ENCODE measurements at regions not wholly inside any gene's neighbourhood (a gene's known extent, or its start where the extent isn't known, plus 50 kb on each side); places are given as distances from the start of the nearest gene placed in this dataset.
"Not testable (repeated sequence)": the region's sequence is repeated elsewhere in the genome, so short reads cannot be mapped to it uniquely, and the experiment has no call there.

DNA sequence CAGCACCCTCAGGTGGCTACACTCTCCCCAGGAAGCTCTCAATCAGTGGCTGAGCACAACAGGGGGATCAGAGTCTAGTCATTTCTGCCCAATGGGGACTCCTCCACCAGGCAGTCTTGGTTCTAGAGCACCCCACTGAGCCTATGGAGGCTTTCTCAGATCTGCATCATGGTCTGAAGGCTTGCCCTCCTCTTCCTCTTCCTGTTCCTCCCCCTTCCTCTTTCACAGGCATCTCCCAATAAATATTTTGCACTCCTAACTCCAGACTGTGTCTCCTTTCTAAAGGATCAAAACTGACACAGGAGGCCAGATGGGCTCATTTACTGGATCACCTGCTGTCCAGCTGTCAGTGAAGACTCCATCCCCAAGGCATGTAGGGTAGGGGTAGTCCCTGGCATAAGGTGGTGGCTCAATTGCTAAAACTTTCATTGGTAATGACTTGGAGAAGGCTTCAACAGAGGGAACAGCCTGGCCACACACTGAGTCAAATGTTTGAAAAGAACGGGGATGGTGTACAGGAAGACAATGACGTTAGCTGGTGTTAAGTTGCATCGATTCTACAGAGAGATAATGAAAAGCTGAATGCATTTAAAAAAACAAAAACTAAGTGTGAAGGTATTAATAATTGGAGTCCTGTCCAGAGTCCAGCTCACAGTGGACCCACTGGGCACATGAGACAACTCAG, 84.2 kb upstream of the SLC2A1 start:
- DNase-seq (ENCODE audit: low spot score) = no peak

- no peak for DNase-seq (ENCODE audit: low spot score)
Observed at GRCh38 chr1:43042127-43042526, 83.5 kb upstream of the SLC2A1 start.

DNA sequence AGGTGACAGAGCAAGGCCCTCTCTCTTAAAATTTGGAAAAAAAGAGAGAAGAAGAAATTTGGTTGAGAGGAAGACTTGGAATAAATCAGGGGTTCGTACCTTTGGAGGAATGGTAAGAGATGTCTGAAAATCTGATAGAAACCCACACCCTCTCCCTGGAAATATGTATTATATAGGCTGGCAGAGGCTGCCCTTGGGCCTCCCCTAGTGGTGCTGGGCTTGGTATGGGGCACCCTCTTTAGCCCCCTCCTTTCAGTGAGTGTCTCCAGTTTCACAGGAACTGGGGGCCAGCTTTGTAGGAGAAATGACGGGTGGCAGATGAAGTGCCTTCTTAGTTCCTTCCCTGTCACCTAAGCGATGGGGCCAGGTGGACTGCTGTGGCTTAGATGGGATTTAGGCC, 82.9 kb upstream of the SLC2A1 start:
- DNase-seq (ENCODE audit: low spot score) = no peak

DNA sequence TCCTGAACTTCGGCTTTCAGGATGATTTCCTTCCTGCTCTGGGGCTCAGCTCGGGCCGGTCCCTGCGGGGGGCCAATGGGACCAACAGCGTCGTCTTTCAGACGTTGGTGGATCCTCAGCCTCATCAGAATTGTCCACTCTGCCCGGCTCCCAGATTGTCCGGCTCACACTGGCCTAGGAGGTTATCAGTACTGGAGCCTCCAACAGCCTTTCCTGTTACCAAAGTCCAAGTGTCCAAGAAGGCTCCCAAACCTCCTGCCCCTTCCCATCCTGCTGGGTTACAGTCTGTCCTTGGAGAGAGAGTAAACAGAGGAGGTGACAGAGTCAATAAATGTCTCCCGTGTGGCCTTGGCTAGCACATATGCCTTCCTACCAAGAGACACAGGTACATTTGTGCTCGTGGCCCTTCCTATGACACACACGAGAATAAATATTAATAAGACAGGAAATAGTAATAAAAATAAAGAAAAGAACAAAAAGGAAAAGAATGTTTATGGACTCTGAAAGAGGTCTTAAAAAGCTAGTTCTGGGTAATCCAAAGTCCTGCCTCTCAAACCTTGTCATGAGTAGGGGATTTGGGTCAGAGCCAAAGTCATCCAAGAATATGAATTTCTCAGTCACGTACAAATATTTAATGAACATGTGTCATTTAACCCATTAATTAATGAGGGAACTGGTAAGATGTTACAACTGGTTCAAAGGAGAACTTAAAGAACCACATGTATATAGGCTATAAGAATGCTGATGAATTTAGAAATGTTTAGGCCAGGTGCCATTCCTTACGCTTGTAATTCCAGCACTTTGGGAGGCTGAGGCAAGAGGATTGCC, 80.8 kb upstream of the SLC2A1 start:
- no peak for DNase-seq (ENCODE audit: low spot score)

- no peak for DNase-seq (ENCODE audit: low spot score)
Observed at GRCh38 chr1:43038232-43038935, 79.7 kb upstream of the SLC2A1 start.

DNA sequence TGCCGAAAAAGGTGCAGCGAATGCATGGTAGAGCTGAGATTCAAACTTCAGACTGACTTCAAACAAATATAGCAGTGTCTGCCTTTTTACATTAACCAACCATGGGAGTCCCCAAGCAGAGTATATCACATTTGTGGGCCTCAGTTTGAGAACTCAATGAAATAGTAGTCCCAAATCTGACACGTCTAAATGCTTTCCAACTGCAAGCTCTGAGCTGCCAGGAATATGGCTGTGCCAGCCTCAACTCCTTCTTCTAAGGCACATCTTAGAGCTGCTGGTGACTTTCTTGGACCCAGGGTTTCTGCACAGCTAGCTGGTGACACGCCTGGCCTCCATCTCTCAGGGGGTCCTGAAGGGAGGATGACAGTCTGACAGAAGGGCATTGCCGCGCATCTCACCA, 78.8 kb upstream of the SLC2A1 start:
- DNase-seq (ENCODE audit: low spot score) = no peak

DNA sequence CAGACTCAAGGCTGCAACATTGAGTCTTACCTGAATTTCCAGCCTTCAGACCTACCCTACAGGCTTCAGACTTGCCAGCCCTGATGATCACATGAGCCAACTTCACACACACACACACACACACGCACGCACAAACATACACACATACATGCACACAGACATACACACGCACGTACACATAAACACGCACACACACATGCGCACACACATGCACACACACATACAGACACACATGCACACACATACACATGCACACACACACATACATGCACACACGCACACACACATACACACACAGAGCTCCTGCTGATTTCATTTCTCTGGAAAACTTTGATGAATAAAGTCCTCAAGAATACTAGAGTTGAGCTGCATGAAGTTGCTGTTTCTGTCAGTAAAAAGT, 78.3 kb upstream of the SLC2A1 start:
- DNase-seq (ENCODE audit: low spot score) = no peak

GRCh38 chr1:43035821-43036741, 77.4 kb upstream of the SLC2A1 start:
- no peak for DNase-seq (ENCODE audit: low spot score)

GRCh38 chr1:43034778-43035177, 76.1 kb upstream of the SLC2A1 start:
- DNase-seq (ENCODE audit: low spot score) = no peak

DNA sequence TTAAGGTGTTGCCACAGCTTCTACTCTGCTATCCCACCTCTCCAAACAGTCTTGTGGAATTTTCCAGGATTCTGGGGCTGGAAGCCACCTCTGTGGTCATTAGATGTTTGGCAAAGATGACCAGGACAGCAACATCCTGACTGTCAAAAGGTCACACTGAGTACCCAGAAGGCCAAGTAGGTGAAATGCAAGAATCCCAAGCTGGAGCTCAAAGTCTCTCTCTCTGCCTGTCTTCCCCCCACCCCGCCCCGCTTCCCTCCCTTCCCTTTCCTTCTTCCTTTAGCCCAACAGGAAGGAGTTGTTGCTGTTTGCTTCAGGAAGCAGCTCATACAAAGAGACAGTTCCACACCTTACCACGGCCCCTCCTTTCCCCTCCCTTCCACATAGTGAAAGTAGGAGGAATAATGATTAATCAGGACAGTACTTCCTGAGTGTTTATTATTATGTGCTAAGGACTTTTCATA, 75.6 kb upstream of the SLC2A1 start:
- no peak for DNase-seq (ENCODE audit: low spot score)

GRCh38 chr1:43031316-43032203, 72.9 kb upstream of the SLC2A1 start:
- no peak for DNase-seq (ENCODE audit: low spot score)

DNA sequence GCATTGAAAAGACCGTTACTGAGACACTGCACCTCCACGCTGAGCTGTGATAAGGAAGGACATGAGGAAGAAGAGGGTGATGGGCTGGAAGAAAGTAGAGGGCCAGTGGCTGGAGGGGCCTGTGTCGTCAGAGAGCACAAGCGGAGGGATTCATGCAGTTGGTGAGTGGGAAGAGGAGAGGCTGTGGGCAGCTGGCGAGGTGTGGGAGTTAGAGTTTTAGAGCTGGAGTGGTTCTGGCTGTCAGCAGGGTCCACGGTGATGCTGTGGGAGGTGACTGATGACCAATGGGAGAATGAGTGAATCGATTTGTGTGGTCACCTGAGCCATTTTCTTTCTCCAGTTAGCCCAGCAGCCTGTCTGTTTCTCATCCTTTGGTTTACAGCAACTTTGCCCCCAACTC, 66.2 kb upstream of the SLC2A1 start:
- DNase-seq (ENCODE audit: low spot score) = no peak

DNA sequence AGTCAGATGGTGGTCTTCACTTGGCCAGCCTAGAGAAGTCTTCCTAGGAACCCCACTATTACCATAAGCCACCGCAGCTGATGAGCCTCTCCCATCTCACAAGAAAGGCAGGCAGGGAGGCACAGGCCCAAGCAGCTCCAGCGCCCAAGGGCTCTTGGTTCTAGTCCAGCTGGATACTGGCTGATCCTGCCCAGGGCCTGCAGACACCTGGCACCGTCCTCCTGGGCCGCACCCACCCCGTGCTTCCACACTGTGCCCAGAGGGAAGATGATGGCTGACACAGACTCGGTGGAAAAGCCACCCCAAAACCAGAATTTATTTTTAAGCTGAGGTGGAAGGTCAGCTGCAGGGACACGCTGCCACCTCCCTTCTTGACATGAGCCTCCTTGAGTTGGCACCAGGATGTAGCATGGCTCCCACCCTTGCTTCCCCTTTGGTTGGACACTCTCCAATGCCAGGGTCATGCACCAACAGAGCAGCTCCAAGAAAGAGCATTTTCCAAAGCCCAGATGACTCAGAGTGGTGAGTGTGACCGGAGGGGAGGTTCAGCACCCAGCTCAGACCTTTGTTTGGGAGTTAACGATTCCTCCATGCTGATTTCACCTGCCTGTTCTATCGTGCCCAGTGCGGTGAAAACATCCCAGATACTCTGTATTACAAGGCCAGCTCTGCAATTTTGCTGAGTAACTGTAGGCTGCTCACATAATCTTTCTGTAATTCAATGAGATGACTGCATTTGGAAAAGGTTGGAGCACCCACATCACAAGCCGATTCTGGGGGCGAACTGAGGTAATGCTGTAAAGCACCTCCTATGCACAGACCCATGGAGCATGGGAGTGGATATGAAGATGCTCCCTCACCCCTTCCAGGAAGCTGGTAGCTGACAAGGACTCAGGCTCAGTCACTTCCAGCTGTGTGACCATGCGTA, 63.1 kb upstream of the SLC2A1 start:
- no peak for DNase-seq (ENCODE audit: low spot score)

DNA sequence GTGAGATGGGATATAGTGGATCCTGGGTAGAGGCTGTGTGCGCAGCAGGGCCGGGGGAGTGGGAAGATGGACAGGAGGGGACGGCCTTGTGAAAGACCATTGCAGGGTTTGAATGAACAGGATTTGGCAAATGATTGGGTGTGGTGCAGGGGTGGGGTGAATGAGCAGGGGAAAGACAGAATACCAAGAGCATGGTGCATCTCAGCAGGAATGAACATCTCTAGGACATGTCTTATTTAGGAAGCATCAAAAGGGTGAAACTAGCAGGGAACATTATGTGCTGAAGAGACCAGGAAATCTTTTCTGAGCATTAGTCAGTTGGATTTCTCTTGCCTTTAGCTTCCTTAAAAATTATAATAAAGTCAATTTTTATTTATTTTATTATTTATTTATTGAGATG, 60.6 kb upstream of the SLC2A1 start:
- DNase-seq (ENCODE audit: low spot score) = no peak

GRCh38 chr1:43018121-43018520, 59.5 kb upstream of the SLC2A1 start:
- no peak for DNase-seq (ENCODE audit: low spot score)

- no peak for DNase-seq (ENCODE audit: low spot score)
Observed at GRCh38 chr1:43015269-43015668, 56.6 kb upstream of the SLC2A1 start.

DNA sequence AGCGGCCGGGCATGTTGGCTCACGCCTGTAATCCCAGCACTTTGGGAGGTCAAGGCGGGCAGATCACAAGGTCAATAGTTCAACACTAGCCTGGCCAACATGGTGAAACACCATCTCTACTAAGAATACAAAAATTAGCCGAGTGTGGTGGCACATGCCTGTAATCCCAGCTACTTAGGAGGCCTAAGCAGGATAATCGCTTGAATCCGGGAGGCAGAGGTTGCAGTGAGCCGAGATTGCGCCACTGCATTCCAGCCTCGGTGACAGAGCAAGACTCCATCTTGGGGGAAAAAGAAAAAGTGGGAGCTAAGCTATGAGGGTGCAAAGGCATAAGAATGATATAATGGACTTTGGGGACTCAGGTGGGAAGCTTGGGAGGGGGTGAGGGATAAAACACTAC, 55.9 kb upstream of the SLC2A1 start:
- not testable (repeated sequence) for DNase-seq (ENCODE audit: low spot score)

GRCh38 chr1:43011020-43011419, 52.4 kb upstream of the SLC2A1 start:
- DNase-seq (ENCODE audit: low spot score) = no peak

GRCh38 chr1:43009274-43009673, 50.6 kb upstream of the SLC2A1 start:
- no peak for DNase-seq (ENCODE audit: low spot score)

Measured in left forelimb (tissue), 1 donor.